Right lung (tissue), 2 donors: ENCODE measurements at regions not wholly inside any gene's neighbourhood (a gene's known extent, or its start where the extent isn't known, plus 50 kb on each side); places are given as distances from the start of the nearest gene placed in this dataset.
"Not testable (repeated sequence)": the region's sequence is repeated elsewhere in the genome, so short reads cannot be mapped to it uniquely, and the experiment has no call there.

Experiments used
- DNase-seq, 2 donors: peaks; one replicate each; pipeline ENCODE4 v3.0.0-alpha.2; 2013

GRCh38 chr9:26163931-26164330 is 485.7 kb upstream of the TUSC1 start:
- DNase-seq, result no peak

DNA sequence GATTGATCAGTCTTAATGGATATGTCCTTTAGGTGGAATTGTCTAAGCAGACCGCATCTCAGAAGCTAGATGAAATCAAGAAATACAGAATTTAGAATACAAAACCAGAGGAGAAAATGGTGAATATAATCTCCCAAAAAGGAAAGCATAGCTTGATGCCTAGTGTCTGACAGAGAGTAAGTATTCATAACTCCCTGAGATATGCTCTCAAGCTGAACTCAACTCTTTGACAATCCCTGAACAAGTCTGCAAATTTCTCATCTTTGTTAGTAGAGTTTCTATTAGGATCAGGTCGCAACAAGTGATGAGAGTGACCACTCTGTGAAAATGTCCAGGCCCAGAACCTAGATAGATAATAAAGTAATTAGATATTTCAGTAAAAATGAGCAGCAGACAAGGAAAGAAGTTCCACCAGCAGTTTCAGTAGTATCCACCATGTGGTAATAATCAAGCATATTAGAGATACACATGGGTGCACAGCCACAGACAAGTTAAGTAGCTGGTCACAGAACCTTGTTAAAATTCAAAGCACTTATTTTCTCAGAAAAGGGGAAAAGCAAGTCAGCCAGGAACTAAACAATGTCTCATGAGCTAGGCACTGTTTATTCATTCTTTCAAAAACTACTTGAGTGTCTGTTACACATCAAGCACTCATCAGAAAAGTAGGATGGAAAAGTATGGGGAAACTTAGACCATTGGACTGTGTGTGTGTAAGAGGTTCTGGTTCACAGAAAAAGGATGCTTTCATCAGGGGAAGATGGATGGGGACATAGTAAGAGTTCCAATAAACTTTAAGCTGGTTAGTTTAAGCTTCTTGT is 481.5 kb upstream of the TUSC1 start:
- no peak for DNase-seq

DNA sequence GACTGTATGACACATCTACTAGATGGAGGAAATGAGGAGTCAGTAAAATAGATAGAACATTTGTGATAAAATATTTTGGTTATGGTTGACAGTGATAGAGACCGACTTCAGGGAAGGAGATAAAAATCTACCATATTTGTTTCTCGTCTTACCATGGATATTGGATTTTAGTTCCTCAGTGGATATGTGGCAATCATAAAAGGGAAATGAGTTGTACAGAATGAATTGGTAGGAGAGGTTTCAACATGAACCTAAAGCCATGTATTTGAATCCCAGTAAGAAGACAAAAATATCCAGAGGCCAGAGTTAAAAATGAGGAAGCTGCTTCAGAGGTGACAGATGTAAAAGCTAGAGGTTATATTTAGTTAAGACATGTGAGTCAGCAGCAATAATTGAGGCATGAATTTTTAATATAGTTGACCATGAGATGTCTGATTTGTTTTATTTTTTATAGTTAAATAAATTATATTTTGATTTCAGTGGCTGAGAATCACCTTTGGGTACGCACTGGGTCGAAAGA is 480.4 kb upstream of the TUSC1 start:
- DNase-seq, result no peak

- no peak for DNase-seq
These were observed 479.2 kb upstream of the TUSC1 start for GRCh38 chr9:26157411-26157810.

- no peak for DNase-seq
These were observed 474.1 kb upstream of the TUSC1 start for GRCh38 chr9:26152350-26152749.

GRCh38 chr9:26148128-26148527 is 469.9 kb upstream of the TUSC1 start:
- DNase-seq, result no peak

GRCh38 chr9:26145938-26146337 is 467.7 kb upstream of the TUSC1 start:
- DNase-seq, result no peak

- no peak for DNase-seq
These were observed 464.4 kb upstream of the TUSC1 start for GRCh38 chr9:26142631-26143030.

DNA sequence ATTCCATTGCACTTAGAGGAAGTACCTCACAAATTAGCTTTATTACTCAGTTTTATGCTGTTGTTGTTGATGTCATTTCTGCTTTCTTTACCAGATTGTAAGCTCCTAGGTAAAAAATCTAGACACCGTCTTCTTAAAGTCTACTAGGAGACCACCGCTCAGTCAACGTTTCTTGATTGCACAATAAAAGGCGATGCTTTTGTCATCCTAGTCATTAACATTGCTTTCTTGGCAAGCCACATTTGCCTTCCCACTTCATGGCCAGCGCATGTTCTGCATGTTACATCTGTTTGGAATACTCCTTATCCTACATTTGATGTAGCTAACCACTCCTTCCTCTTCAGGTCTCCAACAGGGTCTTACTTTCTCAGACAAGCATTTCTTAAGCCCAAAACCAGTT is 464.0 kb upstream of the TUSC1 start:
- DNase-seq, result no peak

DNA sequence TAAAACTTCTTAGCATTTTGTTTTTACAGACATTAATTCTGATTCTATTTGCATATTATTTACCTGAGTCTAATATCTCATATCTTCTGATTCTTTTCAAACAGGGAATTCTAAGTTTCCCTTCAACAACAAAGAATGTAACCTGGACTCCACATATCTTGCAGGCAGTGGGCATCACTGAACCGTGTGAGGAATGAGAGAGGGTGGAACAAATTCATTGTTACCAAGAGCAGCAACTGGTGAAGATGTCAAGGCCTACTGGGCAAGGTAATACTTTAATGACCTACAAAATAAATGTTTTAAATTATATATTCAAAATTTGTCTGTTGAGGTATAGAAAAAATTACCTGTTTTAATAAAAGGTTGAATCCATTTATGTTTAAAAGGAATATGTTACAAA is 455.3 kb upstream of the TUSC1 start:
- DNase-seq, result no peak

DNA sequence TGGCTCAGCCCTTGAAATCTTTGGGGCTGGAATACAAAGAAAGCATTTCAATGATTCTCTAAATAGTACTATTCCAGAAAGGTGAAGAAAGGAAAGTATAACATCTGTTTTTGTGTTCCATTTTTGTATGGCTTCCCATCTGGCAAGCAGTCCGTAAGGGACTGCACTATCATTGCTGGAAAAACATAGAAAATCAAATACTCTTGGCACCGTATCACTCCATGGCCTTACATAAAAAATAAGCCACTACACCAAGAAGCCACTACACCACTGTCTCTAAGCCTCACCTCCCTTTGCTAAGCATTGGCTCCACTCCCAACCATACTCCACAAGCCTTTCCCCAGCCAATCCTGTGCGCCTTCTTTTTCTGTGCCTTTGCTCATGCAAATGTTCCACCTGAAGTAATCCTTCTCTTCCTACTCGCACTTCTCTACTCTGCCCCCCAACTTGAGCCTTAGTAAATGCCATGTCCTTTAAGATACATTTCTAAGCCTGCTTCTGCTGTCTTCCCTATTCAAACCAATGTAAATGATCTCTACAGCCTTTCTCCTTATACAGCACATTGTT is 454.6 kb upstream of the TUSC1 start:
- no peak for DNase-seq

DNA sequence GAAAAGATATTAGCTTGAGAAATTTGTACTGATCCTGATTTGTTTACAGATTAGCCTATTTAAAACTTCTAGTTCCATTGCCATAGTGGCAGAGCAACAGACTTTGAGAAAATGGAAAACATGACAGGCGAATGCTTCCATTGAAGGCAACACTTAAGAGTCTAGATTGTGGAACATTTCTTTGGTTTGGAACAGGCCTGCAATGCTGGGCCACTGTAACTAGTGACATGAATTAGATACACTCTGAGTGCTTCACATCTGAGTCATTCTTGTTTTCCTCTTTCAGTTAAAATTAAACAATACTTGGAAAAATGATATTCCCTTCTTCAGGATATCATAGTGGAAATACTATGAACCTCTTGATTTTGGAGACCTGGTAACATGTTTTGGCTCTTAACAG is 453.6 kb upstream of the TUSC1 start:
- no peak for DNase-seq

- no peak for DNase-seq
These were observed 451.0 kb upstream of the TUSC1 start for GRCh38 chr9:26129217-26129616.

DNA sequence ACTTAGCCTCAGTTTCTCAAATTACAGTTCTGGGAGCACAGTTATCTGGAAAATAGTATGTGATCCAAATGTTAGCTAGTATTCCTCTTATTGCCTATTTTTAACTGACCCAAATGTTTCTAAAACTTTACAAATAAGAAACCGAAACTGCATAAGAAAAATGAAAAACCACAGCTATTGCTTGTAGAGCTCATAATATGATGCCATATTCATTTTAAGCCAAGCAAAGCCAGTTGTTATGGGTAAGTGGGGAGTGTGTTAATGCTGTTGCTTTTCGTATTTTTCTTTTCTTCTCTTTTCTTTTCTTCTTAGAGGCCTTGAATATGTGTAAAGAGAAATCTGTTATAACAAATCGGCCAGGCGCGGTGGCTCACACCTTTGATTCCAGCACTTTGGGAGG is 447.4 kb upstream of the TUSC1 start:
- no peak for DNase-seq

GRCh38 chr9:26116085-26116484 is 437.8 kb upstream of the TUSC1 start:
- DNase-seq, result not testable (repeated sequence)

- DNase-seq, result no peak
These were observed 434.5 kb upstream of the TUSC1 start for GRCh38 chr9:26112724-26113123.

- DNase-seq, result no peak
These were observed 408.2 kb upstream of the TUSC1 start for GRCh38 chr9:26086396-26086795.

GRCh38 chr9:26081847-26082246 is 403.6 kb upstream of the TUSC1 start:
- no peak for DNase-seq

DNA sequence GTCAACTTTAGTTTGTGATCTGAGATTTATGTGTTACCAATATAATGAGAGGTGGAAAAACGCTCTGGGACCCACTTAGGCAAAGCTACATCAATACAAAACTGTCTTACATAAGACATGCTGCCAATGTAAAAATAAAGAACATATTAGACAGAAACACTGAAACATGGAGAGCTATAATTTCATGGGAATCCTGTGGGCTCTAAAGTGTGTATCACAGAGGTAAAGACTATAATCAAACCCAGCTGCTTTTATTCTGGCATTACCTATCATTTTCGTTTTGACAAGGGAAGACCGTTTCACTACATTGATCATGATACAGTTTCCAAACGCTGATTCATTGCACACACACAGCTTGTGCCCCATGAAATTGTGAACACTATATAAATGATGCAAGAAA is 400.5 kb upstream of the TUSC1 start:
- DNase-seq, result no peak

DNA sequence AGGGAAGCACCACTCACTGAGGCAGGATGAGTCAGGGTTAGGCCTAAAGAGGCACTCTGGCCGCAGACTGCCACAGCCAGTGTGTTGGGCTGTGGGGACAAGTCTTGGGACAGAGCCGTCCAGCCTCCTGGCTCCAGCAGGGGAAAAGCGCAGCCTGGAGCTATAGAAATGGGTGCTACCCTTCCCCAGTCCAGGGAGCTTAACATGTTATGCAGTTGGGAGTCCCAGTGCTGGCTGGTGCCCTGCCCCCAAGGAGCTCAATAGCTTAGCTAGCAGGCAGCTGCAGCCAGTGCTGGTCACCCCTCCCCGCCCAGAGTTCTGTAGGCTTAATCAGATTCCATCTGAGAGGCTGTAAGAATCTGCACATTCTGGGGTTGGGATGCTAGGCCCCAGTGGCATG is 399.6 kb upstream of the TUSC1 start:
- no peak for DNase-seq

DNA sequence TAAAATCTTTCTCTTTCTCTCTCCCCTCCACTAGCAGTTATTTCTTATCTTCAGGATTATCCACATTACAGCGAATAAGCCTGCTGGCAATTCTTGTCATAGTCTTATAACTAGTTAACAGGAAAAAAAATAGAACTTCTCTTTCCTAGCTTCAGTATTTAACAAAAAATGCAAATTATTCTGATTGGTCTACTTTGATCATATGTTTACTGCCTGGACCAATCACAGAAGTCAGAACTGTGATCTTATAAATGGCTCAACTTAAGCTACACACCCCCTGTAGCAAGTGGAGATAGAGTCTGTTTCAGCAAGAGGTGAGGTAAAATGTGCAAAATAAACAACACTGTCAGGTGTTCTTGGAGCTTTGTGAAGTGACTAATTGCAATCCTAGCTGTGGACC is 389.4 kb upstream of the TUSC1 start:
- no peak for DNase-seq

DNA sequence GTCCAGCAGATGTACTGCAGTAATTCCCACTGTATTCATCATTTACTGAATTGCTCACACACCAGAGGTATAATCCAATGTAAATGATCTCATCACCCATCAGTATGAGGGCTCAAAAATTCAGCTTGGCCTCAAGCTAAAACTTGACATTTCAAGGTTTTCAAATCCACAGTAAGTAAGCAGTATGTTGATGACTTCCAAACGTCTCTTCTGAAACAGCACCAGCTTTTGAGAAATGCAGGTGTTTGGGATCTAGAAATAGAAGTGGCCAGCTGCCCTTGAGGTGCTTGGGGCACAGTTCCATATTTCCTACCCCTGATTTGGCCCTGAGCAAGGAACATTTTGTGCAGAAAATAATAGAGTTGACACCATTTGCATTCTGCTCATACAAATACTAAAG is 388.0 kb upstream of the TUSC1 start:
- no peak for DNase-seq

DNA sequence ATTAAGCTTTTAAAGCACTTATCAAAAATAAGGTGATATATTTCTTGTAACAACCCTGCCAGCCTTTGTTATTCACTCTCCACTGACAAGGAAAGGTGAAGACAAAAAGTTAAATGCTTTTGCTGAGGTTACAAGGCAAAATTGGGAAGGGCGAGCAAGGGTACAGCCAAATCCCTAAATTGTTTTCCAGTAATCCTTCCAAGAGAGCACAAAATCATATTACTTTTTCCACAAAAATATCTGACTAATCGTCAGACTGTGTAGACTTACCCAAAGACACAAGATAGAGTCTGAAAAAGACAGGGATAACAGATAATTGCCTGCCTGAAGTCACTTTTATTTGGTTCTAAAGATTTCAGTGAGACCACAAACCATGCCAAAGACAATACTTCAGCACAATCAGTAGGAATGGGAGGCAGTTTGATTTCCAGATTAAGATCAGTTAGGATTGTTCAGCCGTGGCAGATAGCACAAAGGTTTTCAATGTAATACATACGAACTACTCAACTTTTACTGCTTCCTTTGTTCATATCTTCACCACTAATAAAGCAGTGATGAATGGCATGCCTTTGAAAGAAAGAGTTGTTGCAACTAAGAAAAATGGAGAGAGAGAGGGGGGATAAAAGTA is 383.8 kb upstream of the TUSC1 start:
- DNase-seq, result no peak
